D341Med (cell line): ENCODE measurements at regions not wholly inside any gene's neighbourhood (a gene's known extent, or its start where the extent isn't known, plus 50 kb on each side); places are given as distances from the start of the nearest gene placed in this dataset.
"Not testable (repeated sequence)": the region's sequence is repeated elsewhere in the genome, so short reads cannot be mapped to it uniquely, and the experiment has no call there.

ENCODE experiments used
- DNase-seq: peaks from one replicate; pipeline ENCODE4 v3.0.0; 2012; ENCODE audit warnings: low spot score

DNA sequence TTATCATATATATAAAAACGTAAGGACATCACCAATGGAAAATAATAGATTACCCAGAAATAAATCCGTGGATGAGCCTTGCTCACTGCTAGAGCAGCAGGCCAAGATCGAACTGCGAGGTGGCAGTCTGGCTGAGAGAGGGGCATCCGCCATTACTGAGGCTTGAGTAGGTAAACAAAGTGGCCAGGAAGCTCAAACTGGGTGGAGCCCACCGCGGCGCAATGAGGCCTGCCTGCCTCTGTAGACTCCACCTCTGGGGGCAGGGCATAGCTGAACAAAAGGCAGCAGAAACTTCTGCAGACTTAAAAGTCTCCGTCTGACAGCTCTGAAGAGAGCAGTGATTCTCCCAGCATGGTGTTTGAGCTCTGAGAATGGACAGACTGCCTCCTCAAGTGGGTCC lies 1018.0 kb upstream of the SLC39A10 start:
- not testable (repeated sequence) for DNase-seq

DNA sequence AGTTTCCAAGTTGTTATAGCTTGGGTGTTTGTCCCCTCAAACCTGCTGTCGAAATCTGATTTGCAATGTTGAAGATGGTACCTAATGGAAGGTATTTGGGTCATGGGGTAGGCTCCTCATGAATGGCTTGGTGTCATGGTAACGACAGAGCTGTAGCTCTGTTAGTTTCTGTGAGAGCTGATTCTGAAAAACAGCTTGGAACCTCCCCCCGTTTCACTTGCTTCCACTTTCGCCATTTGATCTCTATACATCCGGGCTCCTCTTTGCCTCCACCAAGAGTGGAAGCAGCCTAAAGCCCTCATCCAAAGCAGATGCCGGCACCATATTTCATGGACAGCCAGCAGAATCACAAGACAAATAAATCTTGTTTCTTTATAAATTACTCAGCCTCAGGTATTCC lies 1035.1 kb upstream of the SLC39A10 start:
- no peak for DNase-seq

DNA sequence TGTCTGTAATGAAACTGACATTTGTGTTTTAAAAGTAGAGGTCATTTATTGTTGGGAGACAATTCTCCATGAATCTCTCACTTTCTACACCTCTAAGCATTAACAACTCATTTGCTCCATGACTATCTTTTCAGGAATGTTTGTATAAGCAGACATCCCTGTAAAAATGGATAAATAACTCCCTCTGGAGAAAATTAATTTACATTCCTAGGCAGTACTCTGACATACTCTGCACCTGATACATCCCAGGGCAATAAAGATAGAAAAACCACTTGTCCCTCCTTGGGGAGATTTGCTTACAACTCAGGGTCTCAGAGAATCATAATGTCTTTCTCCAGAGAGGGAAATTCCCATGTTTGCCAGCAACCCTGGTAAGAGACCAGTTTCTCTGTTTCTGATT lies 1037.7 kb upstream of the SLC39A10 start:
- DNase-seq = no peak

DNA sequence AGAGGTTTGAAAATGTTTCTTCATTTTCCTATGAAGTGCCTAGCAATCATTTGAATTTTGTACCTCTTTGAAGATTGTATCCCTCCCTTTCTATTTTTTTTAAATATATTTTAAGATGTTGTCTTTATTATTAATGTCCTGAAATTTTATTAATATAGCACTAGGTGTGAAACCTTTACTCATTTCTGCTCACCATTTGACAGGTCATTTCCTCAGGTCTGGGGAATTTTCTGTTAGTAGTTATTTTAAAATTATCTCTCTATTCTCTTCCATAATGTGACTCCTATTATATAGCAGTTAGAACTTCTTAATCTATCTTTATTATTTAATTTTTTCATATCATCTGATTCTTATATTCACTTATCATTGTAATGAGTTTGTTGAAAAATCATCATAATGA lies 1038.6 kb upstream of the SLC39A10 start:
- no peak for DNase-seq

DNA sequence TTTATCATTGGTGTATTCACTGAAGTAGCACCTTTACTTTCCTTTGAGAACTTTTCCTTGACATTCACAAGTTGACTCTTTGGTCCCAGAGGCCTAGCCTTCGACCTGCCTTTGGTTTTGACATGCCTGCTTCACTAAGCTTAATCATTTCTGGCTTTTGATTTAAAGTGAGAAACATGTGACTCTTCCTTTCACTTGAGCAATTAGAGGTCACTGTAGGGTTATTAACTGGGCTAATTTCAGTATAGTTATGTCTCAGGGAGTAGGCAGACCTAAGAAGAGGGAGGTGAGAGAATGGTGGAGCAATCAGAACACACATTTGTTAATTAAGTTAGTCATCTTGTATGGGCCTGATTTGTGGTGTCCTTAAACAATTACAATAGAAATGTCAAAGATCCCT lies 1040.7 kb upstream of the SLC39A10 start:
- DNase-seq = no peak

DNA sequence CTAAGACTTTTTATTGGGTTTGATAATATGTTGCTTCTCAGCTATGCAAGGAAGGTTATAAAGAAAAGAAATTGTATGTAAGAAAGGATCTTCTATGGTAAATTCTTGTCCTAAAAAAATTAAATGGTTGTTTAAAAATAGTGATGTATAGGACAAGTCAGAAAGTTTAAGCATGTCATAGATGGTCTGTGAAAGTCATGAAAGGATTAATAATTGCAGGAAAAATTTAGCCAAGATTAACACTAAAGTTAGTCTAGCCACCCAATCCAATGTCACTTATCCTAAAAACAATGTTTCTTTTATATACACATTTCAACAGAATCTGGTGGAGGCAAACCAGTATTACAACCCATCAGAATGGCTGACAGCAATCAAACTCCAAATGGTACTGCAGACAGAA lies 1046.7 kb upstream of the SLC39A10 start:
- DNase-seq = no peak

DNA sequence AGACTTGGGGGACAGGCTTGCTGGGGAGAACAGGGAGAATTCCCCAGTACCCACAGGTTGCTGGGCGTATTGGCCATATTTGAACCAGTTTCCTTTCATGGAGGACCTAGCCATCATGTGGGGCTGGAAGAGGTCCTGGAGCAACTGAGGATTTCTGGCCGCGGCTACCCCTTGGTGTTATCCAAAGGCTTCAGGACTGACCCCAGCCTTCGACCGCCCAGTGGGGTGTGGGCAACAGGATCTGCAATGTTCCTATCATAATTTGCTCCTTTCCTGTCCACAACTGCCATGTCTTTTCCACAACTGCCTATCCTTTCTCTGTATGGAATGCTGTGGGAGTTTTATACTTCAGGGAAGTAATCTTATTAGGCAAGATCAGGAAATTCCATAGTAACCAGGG lies 1053.6 kb upstream of the SLC39A10 start:
- DNase-seq = no peak

- DNase-seq = no peak
Observed at GRCh38 chr2:194602750-194603149, 1054.3 kb upstream of the SLC39A10 start.

- DNase-seq = no peak
Observed at GRCh38 chr2:194591192-194591591, 1065.8 kb upstream of the SLC39A10 start.

GRCh38 chr2:194587739-194588270 lies 1069.2 kb upstream of the SLC39A10 start:
- no peak for DNase-seq

DNA sequence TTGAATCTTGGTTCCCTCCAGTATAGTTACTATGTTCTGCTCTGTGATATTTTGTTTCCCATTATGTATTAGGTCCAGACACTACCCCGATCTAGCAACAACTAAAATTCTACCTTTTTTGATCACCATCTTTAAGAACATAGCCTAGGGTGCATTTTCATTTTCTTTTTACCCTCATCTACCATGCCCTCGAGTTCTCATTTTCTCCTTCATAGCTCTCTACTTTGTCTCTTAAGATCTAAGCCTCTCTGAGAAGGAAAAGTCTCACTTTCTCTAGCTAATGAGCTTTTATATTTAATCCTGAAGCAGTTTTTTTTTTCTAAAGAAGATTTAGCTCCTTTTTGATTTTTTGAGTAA lies 1089.4 kb upstream of the SLC39A10 start:
- no peak for DNase-seq

DNA sequence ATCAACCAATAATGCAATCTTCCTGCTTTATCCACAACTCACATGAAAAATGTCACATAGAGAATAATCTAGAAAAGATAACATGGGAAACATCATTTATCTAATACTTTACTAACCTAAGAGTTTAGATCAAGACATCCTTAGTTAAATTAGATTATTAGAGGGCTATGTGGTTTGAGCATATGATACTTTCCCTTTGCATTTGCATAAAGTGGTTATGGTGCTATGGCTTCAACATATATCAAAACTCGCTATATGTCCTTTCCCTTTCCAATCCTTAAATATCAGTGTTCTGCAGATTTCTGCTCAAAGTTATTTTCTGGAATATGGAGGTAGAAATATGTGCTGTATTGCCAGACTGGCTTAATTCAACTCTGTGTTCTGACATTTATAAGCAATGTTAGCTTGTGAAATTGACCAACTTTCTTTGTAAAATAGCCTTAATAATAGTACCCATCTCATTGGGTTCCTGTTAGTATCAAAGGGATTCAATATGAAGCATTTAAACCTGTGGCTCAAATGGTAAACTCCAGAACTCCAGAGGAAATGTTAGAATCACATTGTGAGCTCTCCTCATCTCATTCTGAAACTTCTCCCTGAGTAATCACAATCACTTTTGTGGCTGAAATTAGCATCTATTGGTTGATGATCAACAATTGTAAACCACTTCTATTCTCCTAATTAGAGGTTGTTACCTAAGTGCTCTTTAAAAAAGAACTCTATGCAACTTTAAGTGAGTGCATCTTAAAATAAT lies 1089.9 kb upstream of the SLC39A10 start:
- no peak for DNase-seq

DNA sequence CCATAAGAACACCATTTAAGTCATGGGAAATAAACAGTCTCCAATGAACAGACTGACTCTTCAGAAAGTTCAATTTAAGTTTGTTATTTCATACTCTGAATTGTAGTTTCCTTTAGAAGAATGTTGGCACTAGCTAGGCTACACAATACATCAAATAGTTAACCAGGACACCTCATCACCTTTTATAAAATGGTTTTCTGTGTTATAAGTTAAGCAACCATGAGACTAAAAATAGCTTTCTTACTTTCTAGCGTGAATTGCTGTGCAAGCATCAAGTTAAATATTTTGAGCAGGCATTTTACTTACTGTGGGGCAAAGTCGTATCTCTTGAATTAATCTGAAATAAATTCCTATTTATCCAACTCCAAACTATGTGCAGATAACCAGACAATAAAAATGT lies 1092.6 kb upstream of the SLC39A10 start:
- DNase-seq = no peak

GRCh38 chr2:194562329-194562728 lies 1094.7 kb upstream of the SLC39A10 start:
- DNase-seq = no peak

GRCh38 chr2:194559964-194560363 lies 1097.1 kb upstream of the SLC39A10 start:
- DNase-seq = no peak

DNA sequence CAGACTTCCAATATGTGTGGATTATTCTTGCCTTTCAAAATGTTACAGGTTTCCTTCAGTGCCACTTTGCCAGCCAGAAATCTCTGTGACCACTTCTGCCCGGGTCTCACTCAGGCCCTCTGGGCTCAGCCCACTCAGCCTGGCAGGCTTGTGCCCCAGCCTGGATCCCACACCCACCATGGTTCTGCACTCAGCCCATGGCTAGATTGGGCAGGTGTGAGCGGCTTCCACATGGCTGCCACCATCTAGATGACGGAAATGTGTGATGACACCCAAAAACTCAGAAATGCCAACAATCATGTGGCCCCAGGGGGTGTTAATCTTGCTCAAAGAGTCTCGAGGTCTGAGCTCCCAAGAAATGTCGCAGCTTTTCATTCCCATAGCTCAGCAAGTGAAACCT lies 1097.5 kb upstream of the SLC39A10 start:
- DNase-seq = no peak

GRCh38 chr2:194557993-194558392 lies 1099.0 kb upstream of the SLC39A10 start:
- DNase-seq = no peak

- no peak for DNase-seq
Observed at GRCh38 chr2:194556629-194557028, 1100.4 kb upstream of the SLC39A10 start.

- no peak for DNase-seq
Observed at GRCh38 chr2:194553980-194554379, 1103.0 kb upstream of the SLC39A10 start.

- DNase-seq = no peak
Observed at GRCh38 chr2:194550702-194551101, 1106.3 kb upstream of the SLC39A10 start.

- DNase-seq = no peak
Observed at GRCh38 chr2:194549387-194549786, 1107.6 kb upstream of the SLC39A10 start.

GRCh38 chr2:194545978-194546377 lies 1111.0 kb upstream of the SLC39A10 start:
- DNase-seq = no peak

- DNase-seq = no peak
Observed at GRCh38 chr2:194539425-194539824, 1117.6 kb upstream of the SLC39A10 start.

GRCh38 chr2:194526121-194526520 lies 1130.9 kb upstream of the SLC39A10 start:
- DNase-seq = no peak
